Stimulated activated CD8-positive, alpha-beta memory T cell treated with anti-CD3 and anti-CD28 coated beads, Interleukin-4, amount 100 ng/mL, for 1 hour (primary cell): ENCODE measurements at regions not wholly inside any gene's neighbourhood (a gene's known extent, or its start where the extent isn't known, plus 50 kb on each side); places are given as distances from the start of the nearest gene placed in this dataset.

Source experiments
- DNase-seq, 2 donors: peaks; one replicate each; pipeline ENCODE4 v3.0.0-alpha.2; 2020; ENCODE audit warnings: low read depth in 2 of 2, low spot score in 1 of 2

- DNase-seq, result no peak
Observed at GRCh38 chr18:39523281-39523680, 1957.7 kb upstream of the CELF4 start.

DNA sequence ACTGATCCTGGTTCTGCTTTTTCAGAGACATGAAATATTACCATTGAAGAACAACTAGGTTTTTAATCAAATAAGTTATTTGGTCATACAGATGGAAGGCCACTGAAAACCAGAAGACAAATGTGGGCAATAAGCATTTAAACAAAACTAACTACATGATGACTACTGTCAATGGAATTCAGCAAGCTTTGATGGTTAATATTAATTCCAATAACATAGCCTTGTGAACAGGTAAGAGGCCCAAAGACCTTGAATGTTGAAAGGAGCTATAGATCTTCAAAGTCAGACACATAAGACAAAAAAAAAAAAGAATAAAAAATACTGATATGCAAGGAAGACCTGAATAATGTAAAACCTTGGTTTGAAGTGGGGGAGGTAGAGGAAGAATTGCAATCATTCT, 1955.6 kb upstream of the CELF4 start:
- no peak for DNase-seq

- no peak for DNase-seq
Observed at GRCh38 chr18:39519741-39520140, 1954.1 kb upstream of the CELF4 start.

DNA sequence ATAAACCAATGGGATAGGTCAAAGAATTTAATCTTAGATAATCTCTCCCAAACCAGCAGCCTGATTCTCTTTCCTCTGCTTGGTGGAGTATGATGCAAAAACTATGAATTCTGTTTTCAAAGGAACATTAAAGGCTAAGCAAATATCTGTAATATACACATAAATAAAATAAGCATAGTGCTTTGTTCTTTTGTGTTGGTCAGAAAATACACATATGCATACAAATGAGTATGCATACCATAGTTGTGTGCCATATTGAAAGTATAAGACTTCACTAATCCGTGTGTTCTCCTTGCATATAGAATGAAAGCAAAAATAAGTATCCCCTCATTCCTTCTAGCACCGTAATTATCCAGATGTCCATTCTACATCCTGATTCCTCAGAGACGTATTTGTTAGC, 1949.7 kb upstream of the CELF4 start:
- no peak for DNase-seq

DNA sequence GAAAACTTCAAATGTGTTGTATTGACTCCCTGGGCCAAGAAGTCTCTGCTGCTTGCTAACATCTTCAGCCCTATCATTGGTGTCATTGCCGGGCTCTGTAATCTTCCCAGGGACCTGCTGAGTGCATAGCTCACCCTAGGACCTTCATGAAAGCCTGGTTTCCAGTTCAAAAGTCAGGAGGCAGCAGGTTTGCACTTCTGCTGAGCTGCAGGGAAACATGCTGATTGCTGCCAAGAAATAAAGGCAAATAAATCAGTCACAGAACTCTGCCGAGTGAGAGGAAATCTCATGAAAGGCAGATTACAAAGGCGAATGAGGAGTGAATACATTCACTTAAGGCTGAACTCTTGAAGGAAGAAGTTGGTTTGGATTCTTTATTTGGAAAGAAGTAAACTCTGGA, 1947.6 kb upstream of the CELF4 start:
- DNase-seq, result no peak

DNA sequence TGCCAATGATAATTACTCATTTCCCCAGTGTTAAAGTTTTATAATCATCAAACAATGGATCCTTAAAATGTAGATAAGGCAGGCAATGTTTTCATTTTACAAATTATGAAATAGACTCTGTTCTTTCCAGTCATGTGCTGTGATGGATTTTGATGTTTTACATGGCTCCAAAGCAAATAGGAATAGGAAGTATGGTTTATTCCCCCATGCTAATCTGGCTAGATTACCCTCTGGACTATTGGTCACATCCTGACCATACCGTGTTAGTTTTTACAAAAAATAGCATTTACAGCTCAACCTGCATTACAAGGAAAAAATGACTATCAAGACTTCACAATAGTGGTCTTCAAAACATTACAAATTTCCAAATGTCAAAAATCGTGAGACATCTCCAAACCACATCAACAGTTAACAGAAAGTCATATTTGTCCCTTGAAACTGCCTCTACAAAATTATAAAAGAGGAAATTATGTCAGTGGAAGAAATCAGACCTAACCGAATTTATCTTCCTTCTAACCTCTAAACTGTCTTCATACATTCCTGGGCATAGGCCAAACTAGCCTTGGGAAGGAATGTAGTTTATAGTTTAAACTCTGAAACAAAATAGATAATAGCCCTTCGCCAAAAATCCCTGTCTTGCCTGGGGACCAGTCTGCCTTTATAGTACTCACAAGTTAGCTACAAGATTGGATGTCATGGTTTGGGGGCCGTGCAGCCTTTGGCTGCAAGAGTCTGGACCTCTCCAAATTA, 1941.2 kb upstream of the CELF4 start:
- no peak for DNase-seq

- no peak for DNase-seq
Observed at GRCh38 chr18:39500306-39500705, 1934.7 kb upstream of the CELF4 start.

GRCh38 chr18:39497821-39498220, 1932.2 kb upstream of the CELF4 start:
- no peak for DNase-seq

- DNase-seq, result no peak
Observed at GRCh38 chr18:39496986-39497385, 1931.4 kb upstream of the CELF4 start.

DNA sequence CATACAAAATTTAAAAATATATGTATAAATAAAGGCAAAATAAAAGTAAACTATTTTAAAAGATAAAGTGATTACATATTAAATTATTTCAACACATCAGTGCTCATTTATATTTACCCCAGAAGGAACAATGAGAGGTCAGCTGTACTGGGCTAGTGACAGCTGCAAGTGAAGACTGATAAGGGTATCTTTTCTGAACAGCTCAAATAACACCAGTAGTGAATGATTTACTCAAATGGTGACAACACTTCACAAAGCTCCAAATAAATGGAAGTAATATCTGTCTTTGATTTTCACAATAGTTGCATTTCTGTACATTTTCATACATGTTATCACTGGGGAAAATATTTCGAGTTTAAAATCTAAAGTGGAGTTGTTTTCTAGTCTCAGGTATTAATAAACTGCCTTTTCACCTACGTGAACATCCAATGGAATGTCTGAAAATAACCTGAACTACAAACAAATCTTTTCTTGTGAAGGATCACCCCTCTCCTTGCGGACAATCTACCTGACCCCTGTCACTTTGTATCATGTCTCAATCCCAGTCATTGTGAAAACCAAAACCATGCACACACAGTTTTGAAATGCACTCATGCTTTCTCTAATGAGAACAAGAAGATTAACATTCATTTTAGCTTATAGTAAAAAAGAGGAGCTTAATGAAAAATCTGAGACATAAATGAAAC, 1928.8 kb upstream of the CELF4 start:
- no peak for DNase-seq

GRCh38 chr18:39491408-39491807, 1925.8 kb upstream of the CELF4 start:
- no peak for DNase-seq

DNA sequence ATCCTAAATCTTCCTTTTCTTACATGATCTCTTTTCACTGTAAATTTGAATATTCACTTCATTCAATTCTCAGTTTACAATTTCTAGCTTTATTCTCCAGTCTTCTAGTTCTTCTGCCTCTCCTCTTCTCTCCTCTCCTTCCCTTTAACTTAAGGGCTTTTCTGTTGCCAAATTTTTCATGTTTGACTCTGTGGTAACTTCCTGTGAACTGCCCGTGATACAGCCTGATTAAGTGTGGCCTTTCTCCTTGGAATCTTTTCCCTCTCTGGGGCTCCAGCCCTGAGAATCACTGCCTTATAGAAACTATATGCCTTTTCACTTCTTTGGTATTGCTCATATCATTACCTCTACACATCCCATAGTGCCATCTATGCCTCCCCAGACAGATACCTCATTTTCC, 1923.8 kb upstream of the CELF4 start:
- no peak for DNase-seq

GRCh38 chr18:39487932-39488331, 1922.3 kb upstream of the CELF4 start:
- DNase-seq, result no peak

DNA sequence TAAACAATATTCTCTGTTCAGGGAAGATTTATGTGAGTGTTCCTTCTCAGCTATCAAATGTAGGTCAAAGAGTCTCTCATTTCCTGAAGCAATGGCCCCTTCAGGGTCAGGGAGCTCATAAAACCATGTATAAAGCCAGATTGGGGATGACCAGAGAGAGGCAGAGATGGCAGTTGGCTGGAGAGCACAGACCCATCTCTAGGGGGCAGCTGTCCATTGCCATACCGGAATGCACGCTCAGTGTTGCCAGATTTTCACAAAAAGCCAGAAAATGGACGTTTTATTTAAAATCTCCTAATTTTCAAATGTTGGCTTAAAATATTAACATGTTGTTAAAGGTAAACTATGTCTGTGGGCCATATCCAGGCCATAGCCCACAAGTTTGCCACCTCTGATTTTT, 1920.7 kb upstream of the CELF4 start:
- DNase-seq, result no peak

DNA sequence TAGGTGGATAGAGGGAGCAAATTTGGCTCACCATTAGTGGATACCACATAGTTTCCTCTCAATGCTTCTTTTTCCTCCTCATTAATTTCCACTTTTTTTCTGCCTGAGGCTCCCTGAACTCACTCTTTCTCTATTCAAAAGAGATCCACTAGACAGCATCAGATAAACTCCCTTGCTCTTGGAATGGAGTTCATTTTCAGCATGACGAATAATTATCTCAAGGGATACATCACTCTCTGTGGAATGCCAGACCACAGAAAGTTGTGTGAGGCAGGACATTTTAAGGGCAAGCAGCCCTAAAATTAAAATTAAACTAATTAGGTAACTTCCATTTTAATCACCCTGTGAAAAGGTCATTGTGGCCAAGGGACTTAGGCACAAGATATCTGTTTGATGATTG, 1920.1 kb upstream of the CELF4 start:
- no peak for DNase-seq

GRCh38 chr18:39481281-39481680, 1915.7 kb upstream of the CELF4 start:
- no peak for DNase-seq

- DNase-seq, result no peak
Observed at GRCh38 chr18:39480494-39481195, 1915.0 kb upstream of the CELF4 start.

DNA sequence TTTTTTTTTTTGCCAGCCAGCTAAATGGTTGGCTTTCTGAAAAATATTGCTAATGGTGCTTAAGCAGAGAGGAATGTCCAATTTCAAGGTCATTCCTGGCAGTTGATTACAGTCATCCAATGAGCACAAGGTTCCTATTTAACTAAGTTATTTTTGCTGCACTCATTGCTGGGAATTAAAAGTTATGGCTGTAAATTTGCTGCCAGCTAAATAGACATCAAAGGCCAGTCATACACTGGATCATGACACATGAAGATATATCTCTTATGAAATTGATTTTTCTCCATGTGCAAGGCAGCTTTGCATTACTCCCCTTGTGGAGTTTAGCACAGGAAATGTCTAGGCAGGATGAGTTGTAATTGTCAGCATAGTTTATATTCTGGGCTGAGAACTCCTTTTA, 1898.4 kb upstream of the CELF4 start:
- no peak for DNase-seq

DNA sequence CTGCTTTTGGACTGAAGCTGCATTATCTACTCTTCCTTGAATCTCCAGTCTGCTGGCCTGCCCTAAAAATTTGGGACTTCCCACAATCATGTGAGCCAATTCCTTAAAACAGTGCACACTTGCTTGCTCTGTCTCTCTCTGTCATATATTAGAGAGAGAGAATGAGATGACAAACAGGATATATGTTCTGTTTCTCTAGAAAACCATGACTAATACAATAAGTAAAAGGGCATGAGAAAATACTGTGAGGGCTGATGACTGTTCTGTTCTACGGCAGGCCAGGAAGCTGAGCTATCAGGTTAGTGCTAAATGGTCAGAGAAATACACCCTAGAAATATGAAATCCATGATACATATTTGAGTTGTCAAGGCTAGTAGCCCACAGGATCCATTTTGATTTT, 1896.8 kb upstream of the CELF4 start:
- DNase-seq, result no peak

GRCh38 chr18:39460136-39460535, 1894.5 kb upstream of the CELF4 start:
- no peak for DNase-seq

GRCh38 chr18:39455285-39455684, 1889.7 kb upstream of the CELF4 start:
- no peak for DNase-seq

DNA sequence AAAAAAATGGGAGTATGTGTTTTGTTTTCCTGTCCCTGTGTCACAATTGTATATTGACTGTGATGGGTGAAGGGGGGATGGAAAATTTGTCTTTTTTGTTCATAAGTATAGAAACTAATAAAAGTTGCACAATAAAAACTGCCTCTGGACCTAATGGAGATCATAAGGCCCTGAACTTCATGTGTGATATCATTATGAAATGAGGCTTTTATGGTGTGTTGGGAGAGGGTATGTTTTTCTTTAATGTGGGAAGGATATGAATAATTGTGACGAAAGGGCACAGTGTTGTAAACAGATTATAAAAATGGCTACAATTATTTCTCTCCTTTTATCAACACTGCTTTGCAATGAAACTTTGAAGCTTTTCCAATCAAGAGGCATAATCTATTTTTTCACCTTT, 1889.3 kb upstream of the CELF4 start:
- no peak for DNase-seq
